GM21526 (cell line): ENCODE measurements at regions not wholly inside any gene's neighbourhood (a gene's known extent, or its start where the extent isn't known, plus 50 kb on each side); places are given as distances from the start of the nearest gene placed in this dataset.

Experiments used
- ATAC-seq: cut with Tn5 transposase; IDR thresholded peaks from one replicate; pipeline ENCODE4 v1.9.1; 2021; ENCODE audit warnings: moderate library complexity; ENCODE audit not compliant: unreplicated experiment, low FRiP score

DNA sequence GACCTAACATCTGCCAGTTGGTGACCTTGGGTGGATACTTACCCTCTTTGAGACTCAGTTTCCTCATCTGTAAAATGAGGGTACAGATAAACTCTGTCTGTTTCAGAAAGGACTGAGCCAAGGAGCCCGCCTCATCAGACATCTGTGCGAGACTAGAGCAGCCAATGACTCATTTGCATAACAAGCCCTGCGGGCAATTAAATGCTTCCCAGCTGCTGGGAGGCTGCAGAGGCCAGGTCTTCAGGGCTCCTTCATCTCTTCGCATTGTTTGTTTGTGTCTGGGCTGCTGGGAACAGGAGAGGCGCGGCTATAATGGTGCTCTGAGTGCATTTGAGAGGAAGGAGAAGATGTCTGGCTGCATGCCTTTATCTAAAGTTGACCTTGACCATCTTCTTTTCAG lies 85.0 kb downstream of the ADRA2C start:
- no peak for ATAC-seq

DNA sequence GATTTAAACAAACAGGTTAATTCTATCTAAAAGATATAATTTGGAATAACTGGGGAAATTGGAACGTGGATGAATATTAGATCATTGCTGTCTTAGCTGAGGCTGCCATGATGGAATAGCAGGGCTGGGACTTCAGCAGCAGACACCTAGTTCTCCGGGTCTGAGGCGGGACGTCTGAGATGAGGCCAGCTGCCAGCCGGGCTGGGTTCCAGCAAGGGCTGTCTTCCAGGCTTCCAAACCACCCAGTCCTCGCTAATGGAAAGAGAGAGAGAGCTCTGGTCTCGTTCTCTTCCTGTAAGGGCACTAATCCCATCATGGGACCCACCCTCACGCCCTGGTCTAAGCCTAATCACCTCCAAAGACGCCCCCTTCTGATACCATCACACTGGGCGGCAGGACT lies 85.7 kb downstream of the ADRA2C start:
- no peak for ATAC-seq

GRCh38 chr4:3852309-3852708 lies 86.1 kb downstream of the ADRA2C start:
- no peak for ATAC-seq

DNA sequence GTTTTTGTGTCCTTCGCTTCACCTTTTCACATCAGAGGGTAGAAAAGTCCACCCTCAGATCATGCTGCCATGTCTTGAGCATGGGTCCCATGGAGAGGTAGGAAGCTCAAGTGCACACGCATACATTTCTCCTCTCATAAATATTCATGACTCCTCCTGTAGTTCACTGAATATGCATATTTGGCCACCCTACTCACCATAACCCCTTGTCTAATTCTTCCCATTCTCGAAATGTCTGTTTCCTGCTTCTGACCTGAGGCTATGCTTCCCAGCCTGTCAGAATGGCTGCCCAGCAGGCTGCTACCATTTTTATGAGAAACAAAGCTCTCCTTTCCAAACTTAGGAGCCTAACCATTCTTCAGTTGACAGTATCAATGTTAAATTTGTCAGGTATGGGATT lies 86.5 kb downstream of the ADRA2C start:
- ATAC-seq, result no peak

- no peak for ATAC-seq
These were observed 87.3 kb downstream of the ADRA2C start for GRCh38 chr4:3853388-3854035.

GRCh38 chr4:3854661-3855060 lies 88.5 kb downstream of the ADRA2C start:
- ATAC-seq, result no peak

GRCh38 chr4:3855646-3856045 lies 89.5 kb downstream of the ADRA2C start:
- no peak for ATAC-seq

GRCh38 chr4:3856604-3857204 lies 90.5 kb downstream of the ADRA2C start:
- no peak for ATAC-seq

DNA sequence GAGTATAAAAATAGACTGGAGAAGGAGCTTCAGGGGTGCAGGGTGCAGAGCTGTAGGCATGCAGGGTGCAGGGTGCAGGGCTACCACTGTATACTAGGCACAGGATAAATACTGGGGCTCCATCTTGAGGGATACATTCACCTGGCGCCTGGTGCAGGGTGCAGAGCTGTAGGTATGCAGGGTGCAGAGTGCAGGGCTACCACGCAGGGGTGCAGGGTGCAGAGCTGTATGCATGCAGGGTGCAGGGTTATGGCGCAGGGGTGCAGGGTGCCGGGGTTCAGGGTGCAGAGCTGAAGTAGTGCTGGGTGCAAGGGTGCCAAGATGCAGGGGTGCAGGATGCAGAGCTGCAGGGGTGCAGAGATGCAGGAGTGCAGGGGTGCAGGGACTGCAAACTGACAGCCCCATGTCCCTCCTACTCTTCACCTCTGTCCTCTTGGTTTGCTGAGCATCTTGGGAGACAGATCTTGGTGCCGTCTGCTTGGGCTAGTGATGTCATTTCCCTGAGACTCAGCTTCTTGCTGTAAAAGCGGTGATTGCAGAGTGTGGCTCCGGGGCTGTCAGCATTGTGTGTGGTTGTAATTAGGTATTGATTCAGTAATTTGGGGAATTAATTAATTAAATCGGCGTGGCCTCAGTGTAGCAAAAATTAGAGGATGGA lies 91.2 kb downstream of the ADRA2C start:
- ATAC-seq, result no peak

- no peak for ATAC-seq
These were observed 92.0 kb downstream of the ADRA2C start for GRCh38 chr4:3858046-3858730.

DNA sequence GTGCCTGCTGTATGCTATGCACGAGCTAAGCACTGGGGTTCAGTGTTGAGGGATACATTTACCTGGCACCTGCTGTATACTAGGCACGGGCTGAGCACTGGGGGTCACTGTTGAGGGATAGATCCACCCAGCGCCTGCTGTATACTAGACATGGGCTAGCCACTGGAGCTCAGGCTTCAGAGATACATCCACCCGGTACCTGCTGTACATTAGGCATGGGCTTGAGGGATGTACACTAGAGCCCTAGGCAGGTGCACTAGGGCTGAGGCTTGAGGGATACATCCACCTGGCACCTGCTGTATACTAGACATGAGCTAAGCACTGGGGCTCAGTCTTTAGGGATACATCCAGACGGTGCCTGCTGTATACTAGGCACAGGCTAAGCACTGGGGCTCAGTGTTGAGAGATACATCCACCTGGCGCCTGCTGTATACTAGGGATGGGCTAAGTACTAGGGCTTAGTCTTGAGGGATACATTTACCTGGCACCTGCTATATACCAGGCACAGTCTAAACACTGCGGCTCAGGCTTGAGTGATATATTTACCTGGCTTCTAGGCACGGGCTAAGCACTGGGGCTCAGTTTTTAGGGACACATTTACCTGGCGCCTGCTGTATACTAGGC lies 92.7 kb downstream of the ADRA2C start:
- no peak for ATAC-seq

DNA sequence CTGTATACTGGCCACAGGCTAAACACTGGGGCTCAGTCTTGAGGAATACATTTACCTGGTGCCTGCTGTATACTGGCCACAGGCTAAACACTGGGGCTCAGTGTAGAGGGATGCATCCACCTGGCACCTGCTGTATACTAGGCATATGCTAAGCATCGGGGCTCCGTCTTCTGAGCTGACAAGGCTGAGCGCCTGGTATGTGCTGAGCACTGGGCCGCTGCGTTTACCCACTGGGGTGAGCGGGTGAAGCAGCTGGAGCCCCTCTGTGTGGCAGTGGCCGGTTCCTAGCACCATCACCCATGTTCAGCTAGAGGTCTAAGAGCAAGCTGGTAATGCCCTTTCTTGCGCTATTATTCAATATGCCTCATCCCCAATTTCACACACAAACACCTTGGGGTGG lies 93.4 kb downstream of the ADRA2C start:
- no peak for ATAC-seq

DNA sequence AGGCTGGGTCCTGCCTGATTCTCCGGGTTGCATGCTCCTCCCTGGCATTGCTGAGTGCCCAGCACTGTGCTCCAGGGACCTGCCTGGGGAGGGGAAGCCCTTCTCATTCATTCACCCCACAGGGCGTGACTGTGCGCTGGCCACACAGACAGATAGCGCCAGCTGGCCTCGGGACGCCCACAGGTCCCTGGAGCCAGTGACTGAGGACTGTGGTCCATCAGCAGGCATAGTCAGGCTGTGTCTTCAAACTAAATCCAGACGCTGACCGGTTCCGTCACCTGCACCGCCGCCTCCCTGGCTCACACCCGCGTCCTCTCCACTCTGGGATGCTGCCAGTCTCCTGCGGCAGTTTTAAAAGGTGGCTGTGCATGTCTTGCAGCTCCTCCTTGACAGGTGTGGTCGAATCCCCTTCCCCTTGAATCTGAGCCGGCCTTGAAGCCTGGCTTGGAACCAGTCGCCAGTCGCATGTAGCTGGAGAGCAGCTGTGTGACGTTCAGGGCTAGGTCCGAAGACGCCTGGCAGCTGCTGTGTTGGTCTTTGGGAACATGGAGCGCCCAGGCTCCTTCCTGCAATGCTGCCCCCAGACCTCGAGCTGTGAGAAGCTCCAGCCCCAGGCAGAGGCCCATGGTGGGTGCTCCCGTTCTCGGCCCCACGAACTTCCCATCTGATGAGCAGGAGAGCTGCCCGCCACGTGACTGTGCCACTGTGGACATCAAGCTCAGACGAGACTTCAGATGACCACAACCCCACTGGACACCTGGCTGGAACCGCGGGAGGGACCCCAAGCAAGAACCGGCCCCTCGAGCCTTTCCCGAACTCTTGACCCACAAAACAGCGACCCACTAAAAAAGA lies 94.1 kb downstream of the ADRA2C start:
- no peak for ATAC-seq

DNA sequence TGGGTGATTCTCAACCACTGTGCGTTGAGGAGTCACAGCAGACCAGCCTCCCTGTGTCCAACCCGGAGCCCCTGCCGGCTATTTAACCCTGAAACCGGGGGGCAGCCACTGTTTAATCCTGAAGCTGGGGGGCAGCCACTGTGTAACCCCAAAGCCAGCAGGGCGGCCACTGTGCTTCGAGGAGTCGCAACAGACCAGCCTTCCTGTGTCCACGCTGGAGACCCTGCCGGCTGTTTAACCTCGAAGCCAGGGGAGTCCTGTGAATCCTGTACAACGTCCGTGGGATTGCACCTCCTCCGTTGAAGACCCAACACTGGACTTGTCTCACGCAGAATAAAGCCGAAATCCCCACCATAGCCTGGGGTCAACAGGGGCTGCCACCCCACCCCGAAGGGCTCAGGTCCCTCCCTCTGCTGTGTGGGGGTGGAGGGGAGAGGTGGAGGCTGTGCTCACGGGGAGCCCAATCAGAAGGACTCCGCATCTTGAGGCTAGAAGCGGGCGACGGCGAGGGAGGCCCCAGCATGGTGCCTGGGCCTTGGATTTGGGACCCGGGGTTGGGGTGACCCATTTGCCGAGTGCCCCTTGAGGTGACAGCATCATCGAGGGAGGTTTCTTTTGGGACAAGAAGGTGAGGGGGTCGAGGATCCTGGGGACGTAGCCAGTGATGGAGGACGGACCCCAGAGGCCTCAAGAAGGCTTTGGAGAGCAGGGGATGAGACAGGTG lies 94.9 kb downstream of the ADRA2C start:
- ATAC-seq, result no peak

DNA sequence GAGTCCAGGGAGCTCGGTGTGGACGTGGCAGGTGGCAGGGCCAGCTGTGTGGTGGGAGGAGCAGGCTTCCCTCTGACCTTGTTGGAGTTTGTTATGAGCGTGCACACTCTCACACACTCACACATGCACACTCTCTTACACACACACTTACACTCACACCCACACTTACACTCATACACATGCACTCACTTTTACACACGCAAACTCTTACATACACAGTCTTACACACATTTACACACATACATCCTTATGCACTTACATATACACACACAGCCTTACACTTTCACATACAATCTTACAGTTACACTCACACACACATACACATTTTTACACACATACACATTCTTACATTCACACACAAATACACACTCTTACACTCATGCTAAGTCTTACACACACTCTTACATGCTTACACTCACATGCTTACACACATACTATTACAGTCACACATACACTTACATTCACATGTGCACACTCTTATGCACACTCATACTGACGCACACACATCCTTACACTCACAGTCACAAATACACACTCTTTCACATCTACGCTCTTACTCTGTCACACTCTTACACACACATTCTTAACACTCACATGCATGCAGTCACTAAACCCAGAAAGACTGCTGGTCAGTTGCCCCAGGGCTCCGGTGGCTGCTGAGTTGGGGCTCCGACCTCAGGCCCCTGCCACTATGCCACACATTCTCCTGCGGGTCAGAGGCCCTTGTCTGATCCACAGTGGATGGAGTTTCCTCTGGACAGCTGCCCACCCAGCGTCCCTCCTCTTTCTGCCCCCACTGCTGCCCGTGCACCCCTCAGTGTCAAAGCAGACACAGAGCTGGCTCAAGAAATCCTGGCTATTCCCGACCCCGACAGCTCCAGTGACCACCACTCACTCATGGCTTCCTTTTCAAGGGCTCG lies 95.8 kb downstream of the ADRA2C start:
- no peak for ATAC-seq

DNA sequence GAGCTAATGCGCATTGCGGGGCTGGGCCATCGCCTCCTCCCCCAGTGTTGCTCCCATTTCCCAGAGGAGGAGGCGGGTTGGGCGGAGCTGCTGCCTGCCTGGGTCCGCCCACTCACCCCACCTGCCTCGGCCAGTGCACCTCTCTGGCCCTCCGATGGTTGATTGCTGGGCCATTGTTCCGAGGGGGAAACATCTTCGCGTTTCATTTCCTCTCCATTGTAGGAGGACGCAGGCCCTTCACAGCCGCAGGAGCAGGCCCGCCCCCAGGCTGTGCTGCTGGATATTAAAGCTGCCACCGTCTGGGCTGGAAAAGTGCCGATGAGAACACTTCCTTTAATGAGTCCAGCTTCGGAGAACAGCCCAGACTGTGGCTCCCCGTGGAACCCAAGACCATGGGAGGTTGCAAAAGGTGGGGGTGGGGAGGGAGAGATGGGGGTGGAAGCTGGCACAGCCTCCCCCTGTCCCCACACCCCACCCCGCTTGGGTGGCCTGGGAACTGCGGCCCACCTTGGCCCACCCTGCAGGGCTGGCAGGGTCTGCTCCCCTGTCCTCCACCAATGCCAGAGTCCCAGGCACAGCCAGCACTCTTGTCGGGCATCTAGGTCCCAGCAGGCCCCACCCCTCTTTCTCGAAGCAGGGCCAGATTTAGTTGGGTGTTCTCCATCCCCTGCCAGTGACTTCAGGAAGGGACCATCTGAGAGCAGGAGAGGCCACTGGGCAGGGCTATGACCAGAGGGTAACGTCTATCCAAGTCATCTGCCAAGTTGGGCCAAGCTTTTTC lies 96.6 kb downstream of the ADRA2C start:
- no peak for ATAC-seq

- no peak for ATAC-seq
These were observed 97.9 kb downstream of the ADRA2C start for GRCh38 chr4:3863841-3864741.
